ENCODE measurements at regions not wholly inside any gene's neighbourhood (a gene's known extent, or its start where the extent isn't known, plus 50 kb on each side); places are given as distances from the start of the nearest gene placed in this dataset.
"Not testable (repeated sequence)": the region's sequence is repeated elsewhere in the genome, so short reads cannot be mapped to it uniquely, and the experiment has no call there.

DNA sequence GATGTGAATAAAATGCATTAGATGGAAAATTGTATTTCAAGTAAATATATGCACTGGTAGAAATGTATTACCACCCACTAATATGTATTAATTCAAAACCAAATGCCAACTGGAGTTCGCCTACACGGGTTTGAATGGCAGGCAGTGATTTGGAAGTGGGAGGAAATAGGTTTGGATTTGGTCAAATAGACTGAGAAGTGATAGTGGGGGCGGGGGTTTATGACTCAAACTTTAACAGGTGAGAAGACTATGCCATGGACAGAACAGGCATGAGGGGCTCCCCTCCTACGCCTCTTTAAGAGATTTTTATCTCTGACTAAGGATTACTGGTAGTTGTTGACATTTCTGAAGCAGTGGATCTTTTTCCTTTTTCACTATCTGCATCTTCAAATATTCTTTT, 677.8 kb downstream of the NTRK3 start:
- DNase-seq (ENCODE audit: low spot score): no peak

- no peak for DNase-seq (ENCODE audit: low spot score)
These were observed 679.2 kb downstream of the NTRK3 start for GRCh38 chr15:87577336-87577735.

- no peak for DNase-seq (ENCODE audit: low spot score)
These were observed 679.9 kb downstream of the NTRK3 start for GRCh38 chr15:87576486-87577176.

DNA sequence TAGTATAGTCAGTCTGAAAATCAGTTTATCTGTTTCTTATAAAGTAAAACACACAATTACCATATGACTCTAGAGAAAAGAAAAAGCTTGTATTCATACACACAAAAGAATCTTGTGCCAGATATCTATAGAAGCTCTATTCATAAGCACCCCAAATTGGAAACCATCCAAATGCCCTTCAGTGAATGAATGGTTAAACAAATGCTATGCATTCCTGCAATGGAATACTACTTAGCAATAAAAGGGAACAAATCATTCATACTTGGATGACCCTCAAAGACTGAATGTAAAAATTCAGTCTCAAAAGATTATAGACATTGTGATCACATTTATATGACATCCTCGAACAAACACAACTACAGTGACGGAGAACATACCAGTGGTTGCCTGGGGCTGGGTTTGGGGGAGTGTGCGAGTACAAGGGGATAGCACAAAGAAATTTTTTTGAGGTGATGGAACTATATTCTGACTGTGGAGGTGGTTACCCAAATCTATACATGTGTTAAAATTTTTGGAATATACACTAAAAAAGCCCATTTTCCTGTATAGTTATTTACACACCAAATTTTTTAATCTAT, 680.6 kb downstream of the NTRK3 start:
- DNase-seq (ENCODE audit: low spot score): no peak

- no peak for DNase-seq (ENCODE audit: low spot score)
These were observed 683.0 kb downstream of the NTRK3 start for GRCh38 chr15:87573534-87573933.

GRCh38 chr15:87573039-87573438, 683.5 kb downstream of the NTRK3 start:
- DNase-seq (ENCODE audit: low spot score): no peak

DNA sequence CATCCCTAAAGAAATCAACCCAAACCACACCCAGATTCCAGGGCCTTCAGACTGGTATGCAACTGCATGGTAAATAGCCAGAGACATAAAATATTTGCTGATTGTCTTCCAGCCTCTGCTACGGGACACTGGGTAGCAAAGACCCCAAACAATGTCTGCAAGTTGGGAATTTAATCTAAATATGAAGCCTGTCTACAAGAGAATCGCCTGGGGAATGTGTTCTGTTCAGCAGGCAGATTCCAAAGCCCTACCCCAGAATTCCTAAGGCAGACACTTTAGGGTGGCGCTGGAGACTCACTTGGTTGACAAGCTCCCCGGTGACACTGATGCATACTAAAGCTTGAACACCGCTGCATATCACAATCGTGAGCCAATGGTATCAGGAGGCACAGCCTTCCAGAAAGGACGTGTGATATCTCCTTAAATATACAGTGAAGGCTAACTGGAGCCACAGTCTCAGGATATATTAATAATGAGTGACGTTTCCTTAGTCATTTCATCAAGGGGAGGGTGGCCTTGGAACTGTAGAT, 684.1 kb downstream of the NTRK3 start:
- no peak for DNase-seq (ENCODE audit: low spot score)

GRCh38 chr15:87570206-87570605, 686.3 kb downstream of the NTRK3 start:
- no peak for DNase-seq (ENCODE audit: low spot score)

- no peak for DNase-seq (ENCODE audit: low spot score)
These were observed 687.0 kb downstream of the NTRK3 start for GRCh38 chr15:87569581-87569980.

DNA sequence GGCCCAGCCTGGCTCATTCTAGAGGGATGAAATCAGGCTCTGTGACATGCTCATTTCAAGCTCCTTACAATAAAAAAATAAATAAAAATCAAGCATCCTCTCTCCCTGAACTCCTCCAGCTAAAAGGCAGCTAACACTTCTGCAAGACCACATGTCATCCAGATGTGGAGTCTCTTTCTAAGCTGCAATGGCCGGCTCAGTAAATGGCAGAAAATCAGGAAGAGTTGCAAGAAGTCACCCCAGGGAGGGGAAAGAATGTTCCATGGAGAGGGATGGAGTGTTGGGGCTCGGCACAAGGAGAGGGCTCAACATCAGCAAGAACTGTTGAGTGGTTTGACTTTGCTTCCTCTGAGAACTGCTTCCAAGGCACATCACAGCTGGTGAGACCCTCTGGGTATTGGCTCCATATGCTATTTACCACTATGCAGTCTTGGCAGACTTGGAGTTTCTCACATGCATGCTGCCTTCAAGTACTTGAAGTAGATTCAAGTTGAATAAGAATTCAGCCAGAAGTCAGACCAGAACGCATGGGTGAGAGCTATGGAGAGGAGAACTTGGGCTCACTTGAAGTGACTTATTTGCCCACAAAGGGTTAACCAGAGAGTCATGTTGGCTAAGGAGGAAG, 689.0 kb downstream of the NTRK3 start:
- no peak for DNase-seq (ENCODE audit: low spot score)

DNA sequence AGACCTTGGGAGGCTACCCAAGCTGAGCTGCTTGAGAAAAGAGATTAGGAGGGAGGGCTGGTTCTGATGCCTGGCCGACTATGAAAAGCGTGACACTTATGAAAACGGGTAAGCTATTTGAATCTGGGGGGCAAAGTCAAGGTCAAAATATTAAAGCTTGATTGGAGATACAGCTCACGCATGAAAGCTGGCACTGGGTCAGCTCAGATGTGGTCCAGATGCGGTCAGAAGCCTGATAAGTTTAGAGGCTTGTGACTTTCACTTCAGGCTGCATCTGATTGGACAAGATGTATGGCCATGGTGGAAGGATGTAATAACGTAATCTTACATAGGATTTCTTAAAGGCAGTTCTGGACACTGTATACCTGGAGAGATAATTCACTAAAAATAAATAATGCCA, 690.3 kb downstream of the NTRK3 start:
- DNase-seq (ENCODE audit: low spot score): no peak

GRCh38 chr15:87564681-87565080, 691.9 kb downstream of the NTRK3 start:
- no peak for DNase-seq (ENCODE audit: low spot score)

DNA sequence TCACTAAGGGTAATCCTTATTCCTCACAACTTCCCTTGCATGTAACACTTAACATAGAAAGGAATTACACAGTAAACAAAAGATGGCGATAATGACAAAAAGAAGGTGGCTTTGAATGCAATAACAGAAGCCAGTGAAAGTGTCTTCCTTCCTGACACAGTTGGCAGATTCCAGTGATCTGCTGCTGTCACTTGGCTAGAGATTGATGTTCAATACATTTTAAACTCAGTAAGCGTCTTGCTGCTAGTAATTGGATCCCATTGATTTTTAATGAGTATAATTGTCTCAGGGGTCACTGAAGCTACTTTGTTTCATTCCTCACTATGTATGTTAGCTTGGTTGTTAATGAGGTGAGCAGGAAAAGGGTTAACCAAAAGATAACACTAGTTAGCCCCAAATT, 692.7 kb downstream of the NTRK3 start:
- DNase-seq (ENCODE audit: low spot score): no peak

- DNase-seq (ENCODE audit: low spot score): no peak
These were observed 694.3 kb downstream of the NTRK3 start for GRCh38 chr15:87562203-87562602.

DNA sequence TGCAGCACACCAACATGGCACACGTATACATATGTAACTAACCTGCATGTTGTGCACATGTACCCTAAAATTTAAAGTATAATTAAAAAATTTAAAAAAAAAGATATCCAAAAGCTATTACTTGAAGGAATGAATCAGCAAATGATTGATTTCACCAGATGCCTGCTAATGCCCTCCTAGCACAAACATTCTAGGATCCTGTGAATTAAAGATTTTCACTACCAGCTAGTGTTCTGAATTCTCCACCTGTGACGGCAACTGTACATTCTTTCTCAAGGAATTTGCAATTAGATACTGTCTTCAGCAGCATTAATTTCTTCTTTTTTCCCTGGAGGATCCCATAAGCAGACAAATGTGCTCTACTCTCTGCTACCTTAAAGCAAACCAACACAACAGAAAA, 694.9 kb downstream of the NTRK3 start:
- no peak for DNase-seq (ENCODE audit: low spot score)

GRCh38 chr15:87557881-87558280, 698.7 kb downstream of the NTRK3 start:
- DNase-seq (ENCODE audit: low spot score): no peak

GRCh38 chr15:87556886-87557285, 699.7 kb downstream of the NTRK3 start:
- DNase-seq (ENCODE audit: low spot score): no peak

DNA sequence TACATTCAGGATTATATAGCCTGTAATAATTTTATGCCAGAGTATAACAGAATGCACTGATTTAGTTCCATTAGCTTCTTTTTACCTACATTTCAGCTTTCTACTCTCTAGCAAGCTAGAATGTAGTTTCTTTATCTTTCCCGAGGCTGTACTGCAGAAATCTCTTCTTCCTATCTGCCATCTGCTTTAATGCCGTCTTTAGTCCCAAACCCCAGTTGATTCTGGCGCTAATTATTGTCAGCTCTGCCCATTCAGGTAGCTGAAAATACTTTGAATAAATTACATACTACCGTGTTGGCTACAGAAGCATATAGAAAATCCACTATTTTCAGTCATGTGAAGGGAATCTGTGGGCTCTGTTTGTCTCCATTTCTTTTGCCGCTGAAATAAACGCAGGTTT, 706.7 kb downstream of the NTRK3 start:
- no peak for DNase-seq (ENCODE audit: low spot score)

DNA sequence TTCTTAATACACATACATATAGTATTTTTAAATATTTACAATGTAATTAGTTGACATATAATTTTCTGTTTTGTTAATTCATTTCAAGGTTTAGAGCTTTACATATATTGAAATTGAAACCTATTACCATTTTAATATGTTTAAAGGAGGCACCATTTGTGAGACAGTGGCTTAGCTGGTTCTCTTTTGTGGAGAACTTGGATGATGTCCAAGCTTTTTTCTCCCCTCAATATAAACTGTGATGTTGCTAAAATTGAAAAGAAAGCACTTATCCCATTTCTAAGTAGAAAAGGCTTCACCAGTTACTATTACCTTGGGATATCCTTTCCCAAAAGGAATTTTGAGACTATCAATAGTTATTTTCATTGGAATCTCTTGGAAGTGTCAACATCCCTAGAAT, 707.2 kb downstream of the NTRK3 start:
- DNase-seq (ENCODE audit: low spot score): no peak

GRCh38 chr15:87548590-87548989, 707.9 kb downstream of the NTRK3 start:
- not testable (repeated sequence) for DNase-seq (ENCODE audit: low spot score)

DNA sequence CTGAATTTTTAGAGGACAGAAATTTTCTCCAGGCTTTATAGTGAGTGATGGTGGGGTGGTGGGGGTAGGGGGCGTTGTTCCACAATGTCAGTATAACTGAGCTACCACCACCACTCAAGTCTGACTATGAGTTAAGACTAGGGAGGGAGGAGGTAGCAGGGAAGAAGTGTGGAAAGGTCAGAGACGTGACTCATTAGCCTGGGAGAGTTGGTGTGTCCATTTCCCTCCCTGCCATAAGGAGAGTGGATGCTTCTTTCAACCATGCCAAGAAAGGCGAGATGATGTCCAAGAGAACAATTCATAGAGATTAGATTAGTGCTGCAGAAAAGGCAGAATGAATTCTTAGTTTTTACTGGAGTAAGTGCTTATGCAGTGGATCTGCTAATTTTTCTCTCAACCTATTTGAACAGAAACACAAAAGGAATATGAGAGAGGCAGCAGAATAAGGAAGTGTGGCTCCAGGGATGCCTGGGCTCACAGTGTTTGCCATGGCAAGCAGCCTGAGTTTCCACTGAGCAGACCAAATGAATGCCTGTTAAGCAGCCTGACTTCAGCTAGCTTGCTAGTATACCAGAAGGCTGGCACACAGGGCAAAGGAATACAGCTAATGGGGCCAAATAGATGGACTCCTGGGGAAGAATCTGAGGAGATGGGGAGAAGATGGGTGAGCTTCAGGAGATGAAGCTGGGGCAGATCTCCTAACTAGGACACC, 708.9 kb downstream of the NTRK3 start:
- DNase-seq (ENCODE audit: low spot score): no peak

DNA sequence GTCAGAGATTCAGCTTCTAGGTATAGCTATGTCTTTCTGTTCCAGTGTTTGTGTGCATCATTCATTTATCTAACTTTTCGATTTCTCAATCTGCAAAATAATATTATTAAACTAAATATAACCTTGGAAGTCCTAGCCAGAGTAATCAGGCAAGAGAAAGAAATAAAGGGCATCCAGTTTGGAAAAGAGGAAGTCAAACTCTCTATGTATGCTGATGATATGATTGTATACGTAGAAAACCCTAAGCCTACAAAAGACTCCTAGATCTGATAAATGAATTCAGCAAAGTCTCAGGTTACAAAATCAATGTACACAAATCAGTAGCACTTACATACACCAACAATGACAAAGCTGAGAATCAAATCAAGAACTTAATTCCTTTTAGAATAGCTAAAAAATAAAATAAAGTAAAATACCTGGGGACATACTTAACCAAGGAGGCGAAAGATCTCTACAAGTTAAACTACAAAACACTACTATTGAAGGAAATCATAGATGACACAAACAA, 718.2 kb downstream of the NTRK3 start:
- DNase-seq (ENCODE audit: low spot score): no peak

- no peak for DNase-seq (ENCODE audit: low spot score)
These were observed 719.2 kb downstream of the NTRK3 start for GRCh38 chr15:87537295-87537694.
